MM.1S (cell line): ENCODE measurements at regions not wholly inside any gene's neighbourhood (a gene's known extent, or its start where the extent isn't known, plus 50 kb on each side); places are given as distances from the start of the nearest gene placed in this dataset.

ENCODE experiments used
- DNase-seq: peaks from one replicate; pipeline ENCODE4 v3.0.0-alpha.2; 2015
- H2AFZ ChIP-seq: fragments of 300-600 bp; sonication (generic); 2 replicates; pipeline ENCODE4 v1.6.0; 2016; ENCODE audit warnings: antibody characterized with exemption, low read length
- H3F3A ChIP-seq: fragments of 300-600 bp; sonication (generic); 2 replicates; pipeline ENCODE4 v1.6.1; 2016; ENCODE audit warnings: mild to moderate bottlenecking, antibody characterized with exemption, low read length, moderate library complexity, mixed read lengths; ENCODE audit not compliant: insufficient read depth
- H3K27ac ChIP-seq: fragments of 300-600 bp; sonication (generic); 2 replicates; pipeline ENCODE4 v1.5.1; 2016; ENCODE audit warnings: mild to moderate bottlenecking, low read length
- H3K27me3 ChIP-seq: fragments of 300-600 bp; sonication (generic); replicated peaks from 2 replicates; pipeline ENCODE4 v1.6.0; 2016; ENCODE audit warnings: low read length; ENCODE audit not compliant: insufficient read depth
- H3K36me3 ChIP-seq: fragments of 300-600 bp; sonication (generic); replicated peaks from 2 replicates; pipeline ENCODE4 v1.6.1; 2016; ENCODE audit warnings: mild to moderate bottlenecking, low read length, mixed read lengths; ENCODE audit not compliant: insufficient read depth
- H3K4me1 ChIP-seq: fragments of 300-600 bp; sonication (generic); 2 replicates; pipeline ENCODE4 v1.6.1; 2016; ENCODE audit warnings: low read length, mixed read lengths
- H3K4me2 ChIP-seq: fragments of 300-600 bp; sonication (generic); 2 replicates; pipeline ENCODE4 v1.6.0; 2016; ENCODE audit warnings: low read depth, low read length
- H3K4me3 ChIP-seq: fragments of 300-600 bp; sonication (generic); 2 replicates; pipeline ENCODE4 v1.5.1; 2016; ENCODE audit warnings: low read length, mixed read lengths
- H3K79me2 ChIP-seq: fragments of 300-600 bp; sonication (generic); 2 replicates; pipeline ENCODE4 v1.6.1; 2016; ENCODE audit warnings: mixed run types, low read length, mixed read lengths
- H3K9ac ChIP-seq: fragments of 300-600 bp; sonication (generic); 2 replicates; pipeline ENCODE4 v1.6.1; 2016; ENCODE audit warnings: low read length, mixed read lengths
- H3K9me2 ChIP-seq: fragments of 300-600 bp; sonication (generic); replicated peaks from 2 replicates; pipeline ENCODE4 v1.6.1; 2016; ENCODE audit warnings: mild to moderate bottlenecking, low read length, mixed read lengths; ENCODE audit not compliant: insufficient read depth
- H3K9me3 ChIP-seq: fragments of 300-600 bp; sonication (generic); replicated peaks from 2 replicates; pipeline ENCODE4 v1.6.1; 2016; ENCODE audit warnings: mild to moderate bottlenecking, low read length, mixed read lengths; ENCODE audit not compliant: insufficient read depth
- H4K20me1 ChIP-seq: fragments of 300-600 bp; sonication (generic); 2 replicates; pipeline ENCODE4 v1.6.1; 2016; ENCODE audit warnings: mild to moderate bottlenecking, low read length, moderate library complexity, mixed read lengths; ENCODE audit not compliant: insufficient read depth
- CTCF ChIP-seq: fragments of 300-600 bp; sonication (generic); IDR thresholded peaks from 2 replicates; pipeline ENCODE4 v1.5.1; 2016; ENCODE audit warnings: antibody characterized with exemption, low read length, mixed read lengths
- EZH2 ChIP-seq: fragments of 300-600 bp; sonication (generic); optimal IDR thresholded peaks from 2 replicates; pipeline ENCODE3; 2017; ENCODE audit warnings: low read depth, mild to moderate bottlenecking, antibody characterized with exemption, low read length, mixed read lengths
- EZH2phosphoT487 ChIP-seq: fragments of 300-600 bp; sonication (generic); IDR thresholded peaks from 2 replicates; pipeline ENCODE4 v1.6.1; 2018; ENCODE audit warnings: antibody characterized with exemption, low read length

- H3K36me3 ChIP-seq = no peaks in the 10 kb centered on the region
- TF ChIP-seq CTCF (no peak), EZH2 (no peak), EZH2phosphoT487 (no peak)
- no peaks in the 10 kb centered on the region for H3K79me2 ChIP-seq
- no peaks in the 10 kb centered on the region for H3F3A ChIP-seq
- H3K27me3 ChIP-seq = no peaks in the 10 kb centered on the region
- no peak overlapping the region for H3K4me2 ChIP-seq
- H3K9me2 ChIP-seq = no peaks in the 10 kb centered on the region
- no peak overlapping the region for H2AFZ ChIP-seq
- no peaks in the 10 kb centered on the region for H3K4me1 ChIP-seq
- H3K9me3 ChIP-seq = no peaks in the 10 kb centered on the region
- no peak for DNase-seq
- no peak overlapping the region for H3K27ac ChIP-seq
- no peaks in the 10 kb centered on the region for H4K20me1 ChIP-seq
- no peak overlapping the region for H3K4me3 ChIP-seq
- no peak overlapping the region for H3K9ac ChIP-seq
Observed at GRCh38 chr2:220347626-220348025, 720.2 kb downstream of the SLC4A3 start.

GRCh38 chr2:220348206-220348605 lies 720.8 kb downstream of the SLC4A3 start:
- Histone ChIP-seq H3K79me2 (no peaks in the 10 kb centered on the region), H2AFZ (no peak overlapping the region), H3K4me1 (no peaks in the 10 kb centered on the region), H3K4me2 (no peak overlapping the region), H3K27ac (no peak overlapping the region), H3K9ac (no peak overlapping the region), H3K4me3 (no peak overlapping the region), H3K36me3 (no peaks in the 10 kb centered on the region), H3K27me3 (no peaks in the 10 kb centered on the region), H3K9me2 (no peaks in the 10 kb centered on the region), H4K20me1 (no peaks in the 10 kb centered on the region), H3F3A (no peaks in the 10 kb centered on the region), H3K9me3 (no peaks in the 10 kb centered on the region)
- no peak for DNase-seq
- TF ChIP-seq EZH2 (no peak), CTCF (no peak), EZH2phosphoT487 (no peak)

- Histone ChIP-seq H3K27me3 (no peaks in the 10 kb centered on the region), H2AFZ (no peak overlapping the region), H3K4me2 (no peak overlapping the region), H4K20me1 (no peaks in the 10 kb centered on the region), H3K79me2 (no peaks in the 10 kb centered on the region), H3K9me3 (no peaks in the 10 kb centered on the region), H3K9me2 (no peaks in the 10 kb centered on the region), H3K36me3 (no peaks in the 10 kb centered on the region), H3K27ac (no peak overlapping the region), H3K9ac (no peak overlapping the region), H3K4me1 (no peaks in the 10 kb centered on the region), H3K4me3 (no peak overlapping the region), H3F3A (no peaks in the 10 kb centered on the region)
- TF ChIP-seq CTCF = no peak
- no peak for TF ChIP-seq EZH2
- TF ChIP-seq EZH2phosphoT487 = no peak
- DNase-seq = no peak
Observed at GRCh38 chr2:220353897-220354296, 726.5 kb downstream of the SLC4A3 start.

- no peaks in the 10 kb centered on the region for H3K9me3 ChIP-seq
- H3F3A ChIP-seq = no peaks in the 10 kb centered on the region
- H2AFZ ChIP-seq = no peak overlapping the region
- no peaks in the 10 kb centered on the region for H3K36me3 ChIP-seq
- H3K4me2 ChIP-seq = no peak overlapping the region
- no peaks in the 10 kb centered on the region for H3K4me1 ChIP-seq
- no peaks in the 10 kb centered on the region for H3K9me2 ChIP-seq
- TF ChIP-seq EZH2 (no peak), CTCF (no peak), EZH2phosphoT487 (no peak)
- no peak overlapping the region for H3K27ac ChIP-seq
- DNase-seq = no peak
- H3K27me3 ChIP-seq = no peaks in the 10 kb centered on the region
- H3K9ac ChIP-seq = no peak overlapping the region
- no peaks in the 10 kb centered on the region for H3K79me2 ChIP-seq
- H3K4me3 ChIP-seq = no peak overlapping the region
- H4K20me1 ChIP-seq = no peaks in the 10 kb centered on the region
Observed at GRCh38 chr2:220356076-220356475, 728.6 kb downstream of the SLC4A3 start.
